ENCODE measurements at regions not wholly inside any gene's neighbourhood (a gene's known extent, or its start where the extent isn't known, plus 50 kb on each side); places are given as distances from the start of the nearest gene placed in this dataset.
"Not testable (repeated sequence)": the region's sequence is repeated elsewhere in the genome, so short reads cannot be mapped to it uniquely, and the experiment has no call there.

DNA sequence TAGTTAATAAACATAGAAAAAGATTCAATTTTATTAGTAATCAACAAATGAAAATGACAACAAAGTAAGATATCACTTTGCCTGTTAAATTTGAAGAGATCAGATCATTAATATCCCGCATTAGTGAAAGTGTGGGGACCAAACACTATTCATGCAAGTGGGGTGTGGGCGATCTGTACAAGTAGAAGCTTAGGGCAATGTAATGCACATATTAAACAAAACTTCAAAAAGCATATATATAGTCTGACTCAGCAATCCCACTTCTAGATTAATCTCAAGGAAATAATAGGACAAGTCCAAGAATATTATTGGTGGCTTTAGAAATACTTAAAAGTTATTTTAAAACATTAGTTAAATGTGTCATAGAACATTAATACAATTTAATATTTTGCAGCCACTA, 188.5 kb downstream of the LRRC70 start:
- DNase-seq, result no peak

DNA sequence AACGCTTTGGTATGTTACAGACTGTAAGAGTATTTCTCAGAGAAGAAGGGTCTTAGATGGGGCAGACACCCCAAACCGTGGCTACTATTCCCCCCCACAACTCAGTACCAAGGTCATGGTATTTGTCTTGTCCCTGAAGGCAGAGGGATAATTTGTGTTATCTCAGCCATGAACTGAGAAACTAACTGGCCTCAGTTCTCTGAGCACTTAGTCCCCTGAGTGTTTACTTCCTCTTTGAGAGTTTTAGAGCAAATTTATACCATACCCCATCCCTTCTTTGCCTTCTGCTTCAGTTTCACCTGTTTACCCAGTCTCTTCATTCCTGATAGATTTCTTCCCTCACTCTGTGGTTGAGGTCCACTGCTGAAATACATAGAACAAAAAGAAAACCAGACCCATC, 183.9 kb downstream of the LRRC70 start:
- DNase-seq, result no peak

DNA sequence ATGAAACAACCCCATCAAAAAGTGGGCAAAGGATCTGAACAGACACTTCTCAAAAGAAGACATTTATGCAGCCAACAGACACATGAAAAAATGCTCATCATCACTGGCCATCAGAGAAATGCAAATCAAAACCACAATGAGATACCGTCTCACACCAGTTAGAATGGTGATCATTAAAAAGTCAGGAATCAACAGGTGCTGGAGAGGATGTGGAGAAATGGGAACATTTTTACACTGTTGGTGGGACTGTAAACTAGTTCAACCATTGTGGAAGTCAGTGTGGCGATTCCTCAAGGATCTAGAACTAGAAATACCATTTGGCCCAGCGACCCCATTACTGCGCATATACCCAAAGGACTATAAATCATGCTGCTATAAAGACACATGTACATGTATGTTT, 179.1 kb downstream of the LRRC70 start:
- DNase-seq, result not testable (repeated sequence)

DNA sequence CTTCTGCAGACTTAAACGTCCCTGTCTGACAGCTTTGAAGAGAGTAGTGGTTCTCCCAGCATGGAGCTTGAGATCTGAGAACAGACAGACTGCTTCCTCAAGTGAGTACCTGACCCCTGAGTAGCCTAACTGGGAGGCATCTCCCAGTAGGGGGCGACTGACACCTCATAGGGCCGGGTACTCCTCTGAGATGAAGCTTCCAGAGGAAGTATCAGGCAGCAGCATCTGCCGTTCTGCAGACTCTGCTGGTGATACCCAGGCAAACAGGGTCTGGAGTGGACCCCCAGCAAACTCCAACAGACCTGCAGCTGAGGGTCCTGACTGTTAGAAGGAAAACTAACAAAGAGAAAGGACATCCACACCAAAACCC, 174.4 kb downstream of the LRRC70 start:
- not testable (repeated sequence) for DNase-seq

DNA sequence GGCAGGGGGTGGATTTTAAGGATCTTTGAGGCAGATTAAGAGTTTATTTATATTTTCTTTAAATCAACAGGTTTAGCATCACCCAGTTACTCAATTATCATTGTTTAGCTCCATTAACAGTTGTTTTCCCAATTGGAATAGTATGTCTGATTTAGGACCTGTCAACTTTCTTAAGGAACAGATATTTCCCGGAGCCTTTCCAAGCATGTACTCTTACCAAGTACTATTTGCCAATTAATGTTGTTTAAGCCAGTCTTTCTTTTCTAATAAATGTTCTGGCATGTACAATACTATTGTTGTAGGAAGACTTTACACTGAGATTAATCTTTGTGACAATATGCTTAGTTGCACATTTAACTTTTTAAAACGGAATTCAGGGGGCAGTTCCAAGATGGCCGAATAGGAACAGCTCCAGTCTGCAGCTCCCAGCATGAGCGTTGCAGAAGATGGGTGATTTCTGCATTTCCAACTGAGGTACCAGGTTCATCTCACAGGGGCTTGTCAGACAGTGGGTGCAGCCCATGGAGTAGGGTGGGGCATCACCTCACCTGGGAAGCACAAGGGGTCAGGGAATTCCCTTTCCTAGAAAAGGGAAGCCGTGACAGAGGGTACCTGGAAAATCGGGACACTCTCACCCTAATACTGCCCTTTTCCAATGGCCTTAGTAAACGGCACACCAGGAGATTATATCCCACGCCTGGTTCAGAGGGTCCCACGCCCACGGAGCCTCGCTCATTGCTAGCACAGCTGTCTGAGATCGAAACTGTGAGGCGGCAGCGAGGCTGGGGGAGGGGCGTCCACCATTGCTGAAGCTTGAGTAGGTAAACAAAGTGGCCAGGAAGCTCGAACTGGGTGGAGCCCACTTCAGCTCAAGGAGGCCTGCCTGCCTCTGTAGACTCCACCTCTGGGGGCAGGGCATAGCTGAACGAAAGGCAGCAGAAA, 173.7 kb downstream of the LRRC70 start:
- not testable (repeated sequence) for DNase-seq

DNA sequence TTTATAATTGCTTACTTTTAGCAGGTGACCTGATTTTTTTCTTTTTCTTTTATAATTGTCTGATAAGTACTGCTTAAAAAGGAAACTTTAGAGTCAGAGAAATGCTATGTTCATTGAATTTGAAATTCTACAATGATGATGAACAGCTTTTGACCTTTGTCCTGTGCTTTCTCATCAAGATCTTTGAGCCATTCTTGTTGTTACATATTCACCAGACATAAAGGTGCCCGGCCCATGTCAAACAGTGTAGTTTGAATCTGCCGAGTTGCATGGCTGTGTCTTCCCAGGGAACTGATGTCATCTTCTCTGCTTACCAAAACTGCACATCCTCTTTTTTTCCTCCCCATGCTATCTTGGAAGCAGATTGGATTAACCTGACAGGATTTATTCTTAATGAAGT, 163.6 kb downstream of the LRRC70 start:
- no peak for DNase-seq

DNA sequence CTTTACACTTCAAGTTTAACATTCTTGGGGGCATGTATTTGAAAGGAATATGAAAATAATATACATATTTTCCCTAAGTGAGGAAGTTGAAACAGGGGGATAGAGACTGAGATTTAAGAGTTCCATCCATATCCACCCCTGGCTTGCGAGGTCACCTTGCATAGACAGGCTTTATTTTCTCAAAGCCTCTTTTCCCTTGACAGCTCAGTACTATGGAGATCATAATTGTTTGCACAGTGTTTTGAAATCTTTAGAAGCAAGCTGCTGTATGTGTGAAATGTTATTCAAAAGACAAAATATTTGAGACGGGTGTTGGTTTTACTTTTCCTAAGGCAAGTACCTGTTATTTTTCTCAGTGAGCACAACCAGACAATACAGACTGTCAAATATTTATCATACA, 163.1 kb downstream of the LRRC70 start:
- no peak for DNase-seq

DNA sequence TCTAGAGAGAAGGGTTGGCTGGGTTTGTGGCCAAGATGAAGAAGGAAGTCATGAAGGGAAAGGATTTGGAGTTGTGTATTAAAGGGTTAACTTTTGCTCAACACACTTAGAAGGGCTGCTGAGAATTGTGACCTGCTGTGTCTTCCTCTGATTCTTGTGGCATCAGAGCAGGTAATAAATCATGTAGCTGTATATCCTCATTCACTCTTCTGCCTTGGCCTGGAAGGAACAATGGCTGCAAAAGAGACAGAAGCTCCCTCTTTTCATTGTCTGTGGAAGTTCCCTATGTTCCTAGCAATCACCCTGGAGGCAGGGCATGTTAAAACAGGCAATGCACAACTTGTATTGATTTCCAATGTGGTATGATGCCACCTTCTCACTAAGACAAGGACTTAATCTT, 159.1 kb downstream of the LRRC70 start:
- no peak for DNase-seq

DNA sequence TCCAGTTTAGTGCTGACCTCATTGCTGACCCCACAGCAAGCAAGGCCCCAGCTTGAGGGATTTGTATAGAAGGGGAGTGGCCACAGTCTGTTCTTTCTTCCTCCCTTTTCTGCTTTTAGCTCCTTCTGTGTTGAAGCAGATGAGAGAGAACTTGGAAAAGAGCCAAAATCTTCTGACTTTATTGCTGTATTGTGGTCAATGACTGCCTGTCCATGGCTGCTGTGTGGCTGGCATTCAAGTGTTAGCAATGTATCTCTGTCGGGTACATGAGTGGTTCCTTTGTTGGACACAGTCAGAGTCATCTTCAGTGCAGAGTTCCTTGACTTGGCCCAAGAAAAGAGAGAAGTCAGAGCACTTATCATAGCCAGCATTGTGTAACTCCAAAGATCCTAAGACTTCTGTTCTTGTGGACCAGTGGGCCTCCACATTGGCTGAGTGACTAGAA, 154.1 kb downstream of the LRRC70 start:
- DNase-seq, result no peak

DNA sequence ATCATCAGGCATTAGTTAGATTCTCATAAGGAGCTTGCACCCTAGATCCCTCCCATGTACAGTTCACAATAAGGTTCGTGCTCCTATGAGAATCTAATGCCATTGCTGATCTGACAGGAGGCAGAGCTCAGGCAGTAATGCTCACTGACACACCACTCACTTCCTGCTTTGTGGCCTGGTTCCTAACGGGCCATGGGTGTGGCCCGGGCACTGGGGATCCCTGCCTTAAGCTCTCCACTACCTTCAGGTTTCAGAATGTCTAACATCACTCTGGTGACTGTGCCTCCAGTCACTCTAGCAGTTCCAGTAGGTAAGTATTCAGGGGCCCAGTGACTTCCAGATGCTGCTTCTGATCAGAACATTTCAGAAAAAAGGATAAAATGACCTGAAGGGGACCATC, 152.4 kb downstream of the LRRC70 start:
- no peak for DNase-seq

DNA sequence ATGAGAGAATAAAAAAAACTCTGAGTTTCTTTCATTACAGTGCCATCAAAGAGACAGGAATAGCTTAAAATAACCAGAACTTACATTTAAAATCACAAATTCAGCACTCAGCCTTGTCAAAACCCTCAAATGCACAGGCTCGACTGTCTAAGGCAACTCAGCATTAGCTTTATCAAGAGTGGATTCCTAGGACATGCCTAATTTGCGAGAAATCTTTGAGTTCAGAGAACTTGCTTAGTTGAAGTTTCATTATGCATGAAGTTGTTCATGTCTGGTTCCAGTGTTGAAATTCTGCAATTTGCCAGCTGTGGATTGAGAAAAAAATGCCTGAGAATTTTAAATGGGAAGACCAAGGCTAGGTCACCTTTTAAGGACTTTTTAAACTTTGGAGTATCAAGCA, 151.1 kb downstream of the LRRC70 start:
- DNase-seq, result no peak

DNA sequence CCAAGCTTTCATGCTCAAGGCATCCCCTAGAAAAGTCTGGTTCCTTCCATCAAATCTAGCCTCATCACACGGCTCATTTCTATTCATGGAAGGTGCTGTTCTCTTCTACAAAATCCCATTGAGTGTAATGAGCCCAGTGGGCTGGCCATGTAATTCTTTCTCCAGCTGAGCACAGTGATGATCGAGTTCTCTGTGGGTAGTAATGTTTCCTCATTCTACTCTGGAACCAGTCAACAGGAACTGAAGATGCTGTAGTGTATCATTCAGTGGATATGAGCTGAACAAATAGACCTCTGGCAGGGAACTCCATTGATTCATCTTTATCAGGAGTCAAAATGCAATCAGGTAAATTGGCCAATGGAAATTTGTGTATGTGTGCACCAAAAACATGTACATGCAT, 149.2 kb downstream of the LRRC70 start:
- no peak for DNase-seq

DNA sequence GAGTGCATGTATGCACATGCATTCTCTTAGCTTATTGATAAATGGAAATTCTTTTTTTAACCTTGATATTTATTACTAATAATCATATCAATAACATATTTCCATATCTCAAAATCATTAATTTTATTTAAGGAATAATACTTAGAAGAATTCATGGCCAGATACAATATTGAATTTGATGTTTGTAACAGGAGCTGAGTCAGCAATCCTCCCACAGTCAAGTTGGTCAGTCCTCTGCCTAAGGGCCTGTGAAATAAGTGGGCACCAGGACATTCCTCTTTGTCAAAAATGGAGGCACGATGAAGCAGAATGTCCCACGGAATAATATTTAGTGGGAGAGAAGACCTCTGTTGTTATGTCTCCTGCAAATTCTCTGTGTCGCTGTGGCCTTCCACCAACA, 148.6 kb downstream of the LRRC70 start:
- DNase-seq, result no peak

DNA sequence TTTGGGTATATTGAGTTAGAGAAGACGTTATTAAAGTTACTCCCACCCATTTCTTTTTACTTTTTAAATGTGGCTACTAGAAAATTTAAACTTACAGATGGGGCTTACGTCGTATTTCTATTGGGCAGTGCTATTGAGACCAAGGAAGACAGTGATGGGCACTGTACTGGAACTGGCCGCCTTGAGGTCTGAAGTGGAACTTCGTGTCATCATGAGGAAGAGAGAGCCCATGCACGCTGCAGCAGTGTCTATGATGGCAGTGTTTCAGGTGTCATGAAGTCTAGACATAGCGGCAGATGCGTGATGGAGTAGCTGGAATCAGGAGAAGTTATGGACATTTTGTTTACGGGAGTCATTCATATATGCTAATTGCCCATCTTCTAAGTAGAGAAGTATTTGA, 143.7 kb downstream of the LRRC70 start:
- DNase-seq, result no peak

DNA sequence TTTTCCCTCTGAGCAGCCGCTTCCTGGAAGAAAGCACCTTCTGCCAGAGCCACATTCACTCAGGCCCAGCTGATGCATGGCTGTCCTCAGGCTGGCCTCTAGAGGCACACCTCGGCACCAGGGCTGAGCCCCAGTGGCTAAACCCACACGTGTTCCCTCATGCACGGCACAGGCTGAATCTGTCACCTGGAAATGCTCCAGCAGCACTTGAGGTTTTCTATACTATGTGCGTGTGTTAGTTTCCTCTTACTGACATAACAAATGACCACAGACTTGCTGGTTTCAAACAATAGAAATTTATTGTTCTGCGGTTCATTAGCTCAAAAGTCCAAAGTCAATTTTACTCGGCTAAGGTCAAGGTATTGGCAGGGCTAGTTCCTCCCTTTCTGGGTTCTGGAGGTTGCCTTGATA, 141.4 kb downstream of the LRRC70 start:
- DNase-seq, result no peak

DNA sequence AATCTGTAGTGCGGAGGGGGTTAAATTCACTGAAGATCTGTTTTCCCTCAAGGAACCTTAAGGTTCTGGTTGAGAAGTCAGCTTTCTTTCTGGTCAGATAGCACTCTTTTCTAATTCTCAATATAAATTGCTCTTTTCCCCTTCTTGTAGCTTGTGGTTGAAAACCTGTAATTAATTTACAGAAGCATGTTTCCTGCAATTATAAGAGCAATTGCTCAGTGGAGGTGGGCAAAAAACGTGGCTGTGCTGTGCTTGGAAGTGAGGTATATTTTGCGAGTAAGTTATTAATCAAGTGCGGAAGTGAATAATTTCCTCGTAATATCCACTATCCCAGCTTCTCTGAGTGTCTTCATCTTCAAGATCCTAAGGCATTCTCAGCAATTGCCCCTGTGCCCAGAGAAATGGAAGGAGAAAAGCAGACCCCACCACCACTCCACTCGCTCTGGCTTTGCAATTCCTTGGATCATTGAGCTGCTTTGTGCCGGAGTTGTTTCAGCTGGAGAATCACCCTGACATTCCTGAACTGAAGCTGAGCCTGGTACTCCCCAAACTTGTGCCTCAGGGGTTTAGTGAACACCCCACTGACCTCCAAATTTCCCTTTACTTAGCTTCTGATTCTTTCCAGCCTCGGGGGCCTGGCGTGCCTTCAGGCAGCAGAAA, 140.6 kb downstream of the LRRC70 start:
- DNase-seq, result no peak

DNA sequence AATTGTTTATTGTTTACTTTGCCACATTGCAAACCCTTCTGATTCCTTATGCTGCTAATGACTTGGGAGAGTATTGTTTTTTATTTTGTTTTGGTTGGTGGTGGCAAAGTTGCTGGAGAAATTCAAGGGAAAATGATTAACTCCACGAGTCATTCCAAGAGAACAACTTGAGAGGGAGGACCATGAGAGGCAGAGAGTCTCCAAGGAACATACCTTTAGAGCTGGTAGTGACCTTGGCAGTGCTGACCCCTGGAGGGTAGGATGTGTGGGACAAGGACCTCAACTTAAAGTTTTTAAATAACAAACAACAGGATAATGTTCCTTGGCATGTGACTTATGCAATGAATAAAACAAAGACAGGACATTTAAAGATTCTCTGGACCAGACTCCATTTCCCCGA, 139.7 kb downstream of the LRRC70 start:
- DNase-seq, result no peak

DNA sequence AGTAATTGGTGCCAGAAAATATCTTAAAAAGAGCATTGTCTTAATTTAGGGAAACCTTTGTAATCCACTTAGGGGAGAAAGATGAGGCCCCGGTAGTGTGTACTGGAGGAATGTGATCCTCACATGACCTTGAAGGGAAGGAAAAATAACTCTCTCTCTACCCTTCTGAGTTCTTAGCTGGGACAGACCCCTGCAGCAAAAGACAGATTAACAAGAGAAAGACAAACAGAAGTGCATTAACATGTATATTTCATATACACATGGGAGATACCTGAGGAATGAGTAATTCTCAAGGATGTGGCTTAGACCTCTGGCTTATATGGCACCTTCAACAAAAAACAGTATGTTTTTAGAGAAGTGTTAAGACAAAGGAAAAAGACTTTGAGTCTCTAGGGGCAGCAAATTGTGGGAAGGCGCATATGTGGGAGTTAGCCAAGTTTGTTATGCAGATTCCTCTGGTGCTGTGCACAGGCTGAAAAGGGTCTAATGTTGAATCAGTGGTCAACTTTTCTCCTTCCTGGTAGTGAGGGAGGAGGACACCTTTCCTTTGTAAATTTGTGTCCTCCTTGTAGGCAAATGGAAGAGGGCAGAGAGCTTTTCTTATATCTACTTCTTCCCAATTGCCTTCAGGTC, 138.8 kb downstream of the LRRC70 start:
- DNase-seq, result no peak

DNA sequence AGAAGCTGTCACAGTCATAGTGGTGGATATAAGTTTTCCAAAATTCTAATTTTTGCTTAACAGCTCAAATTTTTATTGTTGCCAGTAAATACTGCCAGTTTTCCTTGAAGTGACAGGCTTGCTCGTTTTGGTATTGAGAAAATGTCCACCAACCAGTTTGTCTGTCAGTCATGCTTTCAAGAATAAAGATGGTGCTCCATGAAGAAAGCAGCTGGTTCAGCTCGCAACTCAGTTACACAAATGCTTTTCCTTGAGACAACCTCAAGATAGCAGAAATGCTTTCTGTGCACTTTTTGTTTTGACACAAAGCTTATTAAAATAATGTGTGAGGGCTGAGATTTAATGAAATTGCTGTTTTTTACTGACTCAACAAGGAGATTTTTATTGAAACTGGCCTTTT, 135.7 kb downstream of the LRRC70 start:
- DNase-seq, result no peak

DNA sequence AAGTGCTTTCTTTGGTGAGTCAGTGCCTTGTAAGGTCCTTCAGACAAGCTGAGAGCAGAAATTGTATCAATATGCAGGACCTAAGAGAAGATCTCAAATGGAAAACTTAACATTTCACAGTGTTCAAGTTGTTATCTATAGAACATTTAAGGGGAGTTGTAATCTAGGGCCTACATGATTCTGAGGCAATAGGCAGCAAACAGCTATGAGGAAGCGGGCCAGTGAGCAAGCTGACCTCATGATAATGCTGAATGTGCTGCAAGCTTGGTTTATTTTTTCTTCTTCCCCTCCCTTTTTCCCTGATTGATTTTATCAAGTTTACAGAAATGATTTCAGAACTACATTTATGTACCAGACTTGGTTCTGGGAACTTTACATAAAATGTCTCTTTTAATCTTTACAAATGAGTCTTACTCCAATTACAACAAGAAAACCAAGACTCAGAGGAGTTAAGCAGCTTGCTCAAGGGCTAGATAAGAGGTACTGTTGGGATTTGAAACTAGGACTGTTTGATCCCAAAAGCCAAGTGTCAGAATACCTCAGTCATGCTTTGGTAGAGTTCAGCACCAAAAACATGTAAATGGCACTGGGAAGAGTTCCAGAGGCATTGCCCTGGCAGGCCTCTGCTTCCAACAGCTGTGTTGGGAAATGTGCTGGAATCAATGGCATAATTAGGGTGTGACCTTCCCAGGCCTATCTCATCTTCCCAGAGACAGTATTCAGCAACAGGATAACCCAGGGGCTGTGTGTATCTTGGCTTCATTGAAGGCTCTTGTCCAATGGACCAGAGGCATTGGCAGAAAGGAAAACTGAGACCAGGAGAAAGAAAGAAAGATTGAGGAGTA, 130.1 kb downstream of the LRRC70 start:
- DNase-seq, result no peak

DNA sequence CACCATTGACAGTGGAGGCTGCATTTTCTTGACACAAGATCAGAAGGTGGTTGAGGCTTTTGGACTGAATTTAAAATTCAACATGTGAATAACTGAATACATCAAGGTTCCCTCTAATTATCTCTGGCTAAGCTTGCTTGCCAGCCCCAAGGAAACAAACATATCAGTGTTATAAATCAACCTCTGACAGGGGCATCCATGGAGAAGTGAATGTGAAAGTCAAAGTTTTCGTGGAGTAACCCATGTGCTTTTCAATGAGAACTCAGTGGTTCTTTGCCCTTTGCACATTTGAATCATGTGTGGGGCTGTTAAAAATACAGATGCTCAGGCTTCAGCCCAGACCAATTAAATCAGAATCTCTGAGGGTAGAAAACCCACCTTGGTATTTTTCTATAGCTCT, 128.9 kb downstream of the LRRC70 start:
- no peak for DNase-seq

DNA sequence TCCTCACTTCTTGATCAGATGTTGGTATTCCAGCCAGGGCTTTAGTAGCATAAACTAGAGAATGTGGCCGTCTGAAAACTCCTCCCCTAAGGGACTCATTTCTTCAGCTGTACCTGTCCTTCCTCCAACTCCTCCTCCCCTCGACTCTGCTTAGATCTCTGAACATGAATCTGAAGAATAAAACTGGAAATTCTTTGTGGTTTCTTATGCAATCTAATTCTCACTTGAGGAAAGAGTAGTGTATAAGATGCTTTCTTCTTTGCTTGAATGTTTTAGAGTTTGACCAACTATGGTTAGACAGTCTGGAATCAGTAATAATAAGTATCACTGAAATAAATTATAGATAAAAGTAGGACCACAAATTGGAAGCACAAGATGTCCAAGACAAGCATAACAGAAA, 128.5 kb downstream of the LRRC70 start:
- DNase-seq, result no peak

DNA sequence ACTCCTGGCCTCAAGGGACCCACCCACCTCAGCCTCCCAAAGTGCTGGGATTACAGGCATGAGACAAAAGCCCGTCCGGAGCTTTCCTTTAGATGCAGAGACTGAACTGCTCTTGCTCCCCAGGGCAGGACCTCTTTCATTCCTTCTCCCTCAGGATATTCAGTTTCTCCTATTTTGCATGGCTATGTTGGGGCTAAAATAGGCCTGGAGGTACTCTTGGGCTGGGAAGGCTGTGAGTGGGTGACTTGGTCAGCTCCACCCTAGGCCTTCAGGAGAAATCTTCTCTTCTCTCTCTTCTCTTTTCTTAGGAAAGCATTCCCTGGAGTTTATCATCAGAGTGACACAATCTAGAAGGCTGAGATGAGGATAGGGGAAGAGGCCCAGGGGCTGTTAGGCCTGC, 126.4 kb downstream of the LRRC70 start:
- no peak for DNase-seq

Measured in activated CD4-positive, alpha-beta T cell treated with anti-CD3 and anti-CD28 coated beads, Interleukin-2, amount 50 U/mL, for 1 hour (primary cell).